HG02885 (cell line): ENCODE measurements at regions not wholly inside any gene's neighbourhood (a gene's known extent, or its start where the extent isn't known, plus 50 kb on each side); places are given as distances from the start of the nearest gene placed in this dataset.
"Not testable (repeated sequence)": the region's sequence is repeated elsewhere in the genome, so short reads cannot be mapped to it uniquely, and the experiment has no call there.

Experiments used
- ATAC-seq: cut with Tn5 transposase; IDR thresholded peaks from one replicate; pipeline ENCODE4 v1.9.1; 2021; ENCODE audit warnings: mild to moderate bottlenecking; ENCODE audit not compliant: unreplicated experiment, poor library complexity

- no peak for ATAC-seq
Measured at GRCh38 chr4:7141151-7141834, 51.0 kb upstream of the SORCS2 start.

GRCh38 chr4:7140692-7141069, 51.7 kb upstream of the SORCS2 start:
- no peak for ATAC-seq

GRCh38 chr4:7140062-7140691, 52.2 kb upstream of the SORCS2 start:
- ATAC-seq, result no peak

GRCh38 chr4:7139167-7139982, 53.0 kb upstream of the SORCS2 start:
- no peak for ATAC-seq

- ATAC-seq, result no peak
Measured at GRCh38 chr4:7138223-7139166, 53.8 kb upstream of the SORCS2 start.

GRCh38 chr4:7137326-7138200, 54.8 kb upstream of the SORCS2 start:
- no peak for ATAC-seq

- no peak for ATAC-seq
Measured at GRCh38 chr4:7136351-7136750, 56.0 kb upstream of the SORCS2 start.

- no peak for ATAC-seq
Measured at GRCh38 chr4:7135389-7135746, 57.0 kb upstream of the SORCS2 start.

GRCh38 chr4:7134737-7135388, 57.5 kb upstream of the SORCS2 start:
- no peak for ATAC-seq

GRCh38 chr4:7133818-7134650, 58.3 kb upstream of the SORCS2 start:
- ATAC-seq, result not testable (repeated sequence)

GRCh38 chr4:7132730-7133582, 59.4 kb upstream of the SORCS2 start:
- no peak for ATAC-seq

- no peak for ATAC-seq
Measured at GRCh38 chr4:7132249-7132648, 60.1 kb upstream of the SORCS2 start.

- no peak for ATAC-seq
Measured at GRCh38 chr4:7131498-7132031, 60.8 kb upstream of the SORCS2 start.

- ATAC-seq, result no peak
Measured at GRCh38 chr4:7130621-7131211, 61.6 kb upstream of the SORCS2 start.

- ATAC-seq, result no peak
Measured at GRCh38 chr4:7129871-7130620, 62.2 kb upstream of the GRPEL1 start.

- ATAC-seq, result no peak
Measured at GRCh38 chr4:7128644-7129043, 60.8 kb upstream of the GRPEL1 start.
